Endothelial cell of umbilical vein (primary cell): ENCODE measurements at regions not wholly inside any gene's neighbourhood (a gene's known extent, or its start where the extent isn't known, plus 50 kb on each side); places are given as distances from the start of the nearest gene placed in this dataset.

Experiments used
- BruUV-seq: library from RNA; stranded (reverse); fragments of 400-500 nt; replicated peaks from 2 replicates; lab custom pipeline; 2021; lab: Mats Ljungman, UMichigan
- CTCF ChIA-PET: fragments of 300-600, 350-600 bp; sonication (Branson Sonifier 250); formaldehyde crosslinking; loops from one replicate; lab custom pipeline; 2021; ENCODE audit warnings: antibody characterized with exemption, inconsistent platforms; lab: Charles Lee
- POLR2A ChIA-PET: fragments of 300-600, 350-600 bp; sonication (Branson Sonifier 250); formaldehyde crosslinking; loops from one replicate; lab custom pipeline; 2021; ENCODE audit warnings: antibody characterized with exemption, inconsistent platforms; lab: Charles Lee
- DNase-seq: peaks from one replicate; pipeline ENCODE4 v3.0.0-alpha.2; 2011; ENCODE audit warnings: low read depth, low spot score
- FAIRE-seq: peaks from 2 replicates; lab custom pipeline; 2011; peaks lifted over from hg19 to GRCh38; lab: Jason Lieb, UNC
- H2AFZ ChIP-seq: 2 replicates; pipeline ENCODE4 v1.6.0; 2012; ENCODE audit warnings: low read depth, low read length, control low read depth, inconsistent platforms
- H3K27ac ChIP-seq: 2 replicates; pipeline ENCODE4 v1.5.1; 2011; ENCODE audit warnings: low read depth, mild to moderate bottlenecking, control low read depth, low read length, moderate library complexity; ENCODE audit not compliant: insufficient read depth
- H3K27me3 ChIP-seq, 2 experiments: 2 replicates each; pipeline versions ENCODE4 v1.6.0 to v1.6.1; 2011; ENCODE audit warnings: low read length in 2 of 2, mixed read lengths in 1 of 2; ENCODE audit not compliant: control insufficient read depth in 2 of 2, insufficient read depth in 2 of 2
- H3K36me3 ChIP-seq, 2 experiments: 2 replicates in 1 of 2; 3 replicates in 1 of 2; pipeline ENCODE4 v1.5.1; 2011; ENCODE audit warnings: low read length in 2 of 2, mild to moderate bottlenecking in 1 of 2, moderate library complexity in 1 of 2; ENCODE audit not compliant: control insufficient read depth in 2 of 2, insufficient read depth in 2 of 2; ENCODE audit errors: extremely low read depth in 1 of 2
- H3K4me1 ChIP-seq: 3 replicates; pipeline ENCODE4 v1.5.1; 2011; ENCODE audit warnings: mild to moderate bottlenecking, low read length; ENCODE audit not compliant: control insufficient read depth, insufficient read depth; ENCODE audit errors: extremely low read depth
- H3K4me2 ChIP-seq: 2 replicates; pipeline ENCODE4 v1.6.1; 2011; ENCODE audit warnings: low read length, control low read depth, mixed read lengths; ENCODE audit not compliant: insufficient read depth
- H3K4me3 ChIP-seq, 3 experiments: fragments of 200-600 bp in 1 of 3; sonication (generic), shearing (Covaris generic) in 1 of 3; replicated peaks in 1 of 3; 2 replicates each; pipeline ENCODE4 v1.5.1; 2011 to 2016; ENCODE audit warnings: control low read depth in 3 of 3, low read length in 3 of 3, mild to moderate bottlenecking in 2 of 3, inconsistent platforms in 1 of 3, low read depth in 1 of 3, moderate library complexity in 1 of 3; ENCODE audit not compliant: insufficient read depth in 1 of 3
- H3K79me2 ChIP-seq: 2 replicates; pipeline ENCODE4 v1.6.0; 2012; ENCODE audit warnings: low read length, inconsistent platforms; ENCODE audit not compliant: control insufficient read depth, insufficient read depth
- H3K9ac ChIP-seq: replicated peaks from 2 replicates; pipeline ENCODE3; 2011; ENCODE audit warnings: low read length, control low read depth; ENCODE audit not compliant: insufficient read depth; ENCODE audit errors: extremely low read depth
- H3K9me1 ChIP-seq: replicated peaks from 3 replicates; pipeline ENCODE4 v1.6.0; 2011; ENCODE audit warnings: mild to moderate bottlenecking, low read length; ENCODE audit not compliant: control insufficient read depth, insufficient read depth; ENCODE audit errors: extremely low read depth
- H3K9me3 ChIP-seq: replicated peaks from 2 replicates; pipeline ENCODE4 v1.5.1; 2012; ENCODE audit warnings: low read length, inconsistent platforms; ENCODE audit not compliant: control insufficient read depth, insufficient read depth
- H4K20me1 ChIP-seq: replicated peaks from 2 replicates; pipeline ENCODE3; 2011; ENCODE audit warnings: mild to moderate bottlenecking, low read length; ENCODE audit not compliant: control insufficient read depth, insufficient read depth; ENCODE audit errors: extremely low read depth
- CTCF ChIP-seq, 2 donors: IDR thresholded peaks; 1 replicate in 1 of 2; 2 replicates in 1 of 2; pipeline ENCODE4 v1.5.1; 2011; ENCODE audit warnings: low read length in 2 of 2, mild to moderate bottlenecking in 2 of 2, moderate library complexity in 2 of 2, control low read depth in 1 of 2, inconsistent platforms in 1 of 2, low read depth in 1 of 2; ENCODE audit not compliant: insufficient read depth in 1 of 2; ENCODE audit errors: extremely low read depth in 1 of 2
- EZH2 ChIP-seq: IDR thresholded peaks from 2 replicates; pipeline ENCODE4 v1.6.1; 2012; ENCODE audit warnings: borderline replicate concordance, low read depth, mild to moderate bottlenecking, moderate library complexity, low read length, inconsistent platforms; ENCODE audit not compliant: severe bottlenecking
- FOS ChIP-seq: IDR thresholded peaks from 2 replicates; pipeline ENCODE4 v1.6.1; 2011; ENCODE audit warnings: mild to moderate bottlenecking, low read length, moderate library complexity, borderline replicate concordance; ENCODE audit not compliant: insufficient read depth
- GATA2 ChIP-seq: IDR thresholded peaks from 2 replicates; pipeline ENCODE4 v1.7.0; 2011; ENCODE audit warnings: low read depth, mild to moderate bottlenecking, moderate library complexity, mixed read lengths, low read length; ENCODE audit not compliant: insufficient read length, insufficient read depth
- JUN ChIP-seq: IDR thresholded peaks from 2 replicates; pipeline ENCODE4 v1.6.1; 2011; ENCODE audit warnings: borderline replicate concordance, low read depth; ENCODE audit not compliant: insufficient read length, insufficient read depth
- MAX ChIP-seq: IDR thresholded peaks from 2 replicates; pipeline ENCODE4 v1.6.1; 2011; ENCODE audit not compliant: insufficient read depth, insufficient read length
- MYC ChIP-seq: IDR thresholded peaks from one replicate; pipeline ENCODE4 v1.6.1; 2011; ENCODE audit warnings: mild to moderate bottlenecking, low read depth, low read length
- POLR2A ChIP-seq: IDR thresholded peaks from 2 replicates; pipeline ENCODE4 v1.6.1; 2012; ENCODE audit warnings: low read depth, mild to moderate bottlenecking, control low read depth, low read length
- POLR2AphosphoS5 ChIP-seq: IDR thresholded peaks from 2 replicates; pipeline ENCODE4 v1.6.1; 2012; ENCODE audit warnings: low read depth, mild to moderate bottlenecking, control low read depth, low read length, moderate library complexity; ENCODE audit not compliant: insufficient read depth
- dilution Hi-C: fragments of 300-500 bp; cut with MboI; formaldehyde crosslinking; loops from one replicate; pipeline ENCODE4 v1.15.0; 2019; ENCODE audit warnings: low sequenced_read_pairs; ENCODE audit not compliant: extremely low pct_ligation_motif_present
- intact Hi-C: fragments of 100-400 bp; cut with micrococcal nuclease; formaldehyde crosslinking; loops from one replicate; pipeline ENCODE4 v1.10.0; 2022

GRCh38 chr4:180557348-180557747 is 1685.9 kb upstream of the TENM3 start:
- Histone ChIP-seq H2AFZ (no peak overlapping the region), H3K4me2 (no peak overlapping the region), H4K20me1 (no peaks in the 10 kb centered on the region), H3K9ac (no peak overlapping the region), H3K36me3 (no peaks in the 10 kb centered on the region), H3K27me3 (no peaks in the 10 kb centered on the region), H3K9me1 (no peaks in the 10 kb centered on the region), H3K4me1 (no peaks in the 10 kb centered on the region), H3K9me3 (no peaks in the 10 kb centered on the region), H3K79me2 (no peaks in the 10 kb centered on the region), H3K4me3 (no peak overlapping the region), H3K27ac (no peak overlapping the region)
- no TSS peak for BruUV-seq
- TF ChIP-seq MAX, result no peak
- no peak for TF ChIP-seq GATA2
- TF ChIP-seq CTCF (IDR thresholded peaks at IDR 0.05; ENCODE audit: extremely low read depth in 1 of 2, insufficient read depth in 1 of 2, low read depth in 1 of 2, low read length in 2 of 2), result no peak
- no peak for TF ChIP-seq FOS
- no peak for TF ChIP-seq POLR2AphosphoS5
- no peak for TF ChIP-seq POLR2A
- TF ChIP-seq JUN, result no peak
- no peak for TF ChIP-seq EZH2
- TF ChIP-seq MYC, result no peak
- intact Hi-C loops (no loop called here), dilution Hi-C loops (no loop called here)
- FAIRE-seq (no peak), DNase-seq (no peak)
- POLR2A ChIA-PET, result no interaction called here
- CTCF ChIA-PET, result no interaction called here
